Keratinocyte (primary cell): ENCODE measurements at regions not wholly inside any gene's neighbourhood (a gene's known extent, or its start where the extent isn't known, plus 50 kb on each side); places are given as distances from the start of the nearest gene placed in this dataset.

Experiments
- CTCF ChIP-seq, 3 experiments: IDR thresholded peaks in 1 of 3; conservative IDR thresholded peaks in 1 of 3; optimal IDR thresholded peaks in 1 of 3; 2 replicates in 2 of 3; 3 replicates in 1 of 3; pipeline versions ENCODE3 to v1.5.1; 2011; ENCODE audit warnings: low read length in 3 of 3, mild to moderate bottlenecking in 3 of 3, moderate library complexity in 2 of 3, control low read depth in 1 of 3, inconsistent platforms in 1 of 3; ENCODE audit not compliant: insufficient read depth in 2 of 3; ENCODE audit errors: extremely low read depth in 1 of 3
- EZH2 ChIP-seq: IDR thresholded peaks from one replicate; pipeline ENCODE4 v1.6.1; 2012; ENCODE audit warnings: inconsistent platforms, mild to moderate bottlenecking, low read length, moderate library complexity

- TF ChIP-seq CTCF (optimal IDR thresholded peaks at IDR 0.05 in 1 of 3, IDR thresholded peaks at IDR 0.05 in 1 of 3, conservative IDR thresholded peaks at IDR 0.05 in 1 of 3; ENCODE audit: extremely low read depth in 1 of 3, insufficient read depth in 2 of 3, low read length in 3 of 3) (no peak), EZH2 (no peak)
Measured at GRCh38 chr1:4908486-4908885, 254.1 kb downstream of the AJAP1 start.
